Stimulated activated CD4-positive, alpha-beta T cell treated with anti-CD3 and anti-CD28 coated beads, TNF-alpha, amount 100 ng/mL, for 48 hours (primary cell): ENCODE measurements at regions not wholly inside any gene's neighbourhood (a gene's known extent, or its start where the extent isn't known, plus 50 kb on each side); places are given as distances from the start of the nearest gene placed in this dataset.
"Not testable (repeated sequence)": the region's sequence is repeated elsewhere in the genome, so short reads cannot be mapped to it uniquely, and the experiment has no call there.

Experiments
- DNase-seq, 3 donors: peaks; one replicate each; pipeline ENCODE4 v3.0.0-alpha.2; 2020; ENCODE audit warnings: low read depth in 3 of 3

- DNase-seq = peak in 1 of 3 donors; percentile 40
Observed at GRCh38 chrX:3842822-3843521, 129.5 kb upstream of the PRKX start.

GRCh38 chrX:3838754-3839153 lies 125.3 kb upstream of the PRKX start:
- not testable (repeated sequence) for DNase-seq

- DNase-seq = not testable (repeated sequence)
Observed at GRCh38 chrX:3837958-3838643, 124.7 kb upstream of the PRKX start.

- DNase-seq = not testable (repeated sequence)
Observed at GRCh38 chrX:3837211-3837610, 123.8 kb upstream of the PRKX start.

GRCh38 chrX:3833761-3834542 lies 120.5 kb upstream of the PRKX start:
- DNase-seq = not testable (repeated sequence)

- DNase-seq = not testable (repeated sequence)
Observed at GRCh38 chrX:3830020-3830419, 116.6 kb upstream of the PRKX start.

- not testable (repeated sequence) for DNase-seq
Observed at GRCh38 chrX:3829041-3829531, 115.6 kb upstream of the PRKX start.

GRCh38 chrX:3828378-3829040 lies 115.1 kb upstream of the PRKX start:
- DNase-seq = not testable (repeated sequence)

GRCh38 chrX:3824008-3824407 lies 110.6 kb upstream of the PRKX start:
- DNase-seq = not testable (repeated sequence)

- DNase-seq = no peak
Observed at GRCh38 chrX:3820167-3820566, 106.7 kb upstream of the PRKX start.

GRCh38 chrX:3817480-3817879 lies 104.0 kb upstream of the PRKX start:
- DNase-seq = not testable (repeated sequence)

- DNase-seq = peak in 1 of 3 donors; percentile 44
Observed at GRCh38 chrX:3815896-3816664, 102.6 kb upstream of the PRKX start.

- DNase-seq = peak in 2 of 3 donors; percentile 13
Observed at GRCh38 chrX:3811331-3812311, 98.2 kb upstream of the PRKX start.

GRCh38 chrX:3807906-3808305 lies 94.5 kb upstream of the PRKX start:
- DNase-seq = no peak

GRCh38 chrX:3806630-3807029 lies 93.2 kb upstream of the PRKX start:
- DNase-seq = no peak

- no peak for DNase-seq
Observed at GRCh38 chrX:3803713-3804112, 90.3 kb upstream of the PRKX start.

- no peak for DNase-seq
Observed at GRCh38 chrX:3803305-3803704, 89.9 kb upstream of the PRKX start.

GRCh38 chrX:3795411-3795810 lies 82.0 kb upstream of the PRKX start:
- not testable (repeated sequence) for DNase-seq

- DNase-seq = no peak
Observed at GRCh38 chrX:3791449-3791848, 78.0 kb upstream of the PRKX start.
